ENCODE measurements at regions not wholly inside any gene's neighbourhood (a gene's known extent, or its start where the extent isn't known, plus 50 kb on each side); places are given as distances from the start of the nearest gene placed in this dataset.

GRCh38 chr10:114771157-114771556, 50.4 kb upstream of the FHIP2A start:
- Histone ChIP-seq H3K4me1 (peaks cover 12% of the 10 kb centered on the region), H3K4me3 (no peak overlapping the region), H3K27me3 (peaks cover 5% of the 10 kb centered on the region), H3K27ac (no peak overlapping the region), H3K9me3 (no peaks in the 10 kb centered on the region), H3K36me3 (no peaks in the 10 kb centered on the region)
- WGBS: 100% methylated on average over 1 of the region's 1 CpG
- TF ChIP-seq POLR2A (IDR thresholded peaks at IDR 0.05) (no peak), EP300 (IDR thresholded peaks at IDR 0.05) (no peak), CTCF (IDR thresholded peaks at IDR 0.05) (no peak), POLR2AphosphoS5 (IDR thresholded peaks at IDR 0.05) (no peak)
- DNase-seq (ENCODE audit: low spot score in 2 of 2): no peak

GRCh38 chr10:114771749-114772148, 49.8 kb upstream of the FHIP2A start:
- no peak for TF ChIP-seq POLR2AphosphoS5 (IDR thresholded peaks at IDR 0.05)
- no peak for DNase-seq (ENCODE audit: low spot score in 2 of 2)
- Histone ChIP-seq H3K36me3 (no peaks in the 10 kb centered on the region), H3K4me1 (peaks cover 12% of the 10 kb centered on the region), H3K27me3 (peaks cover 5% of the 10 kb centered on the region), H3K9me3 (no peaks in the 10 kb centered on the region), H3K4me3 (no peak overlapping the region), H3K27ac (no peak overlapping the region)

Data from suprapubic skin (tissue), 4 donors.